Panc1 (cell line): ENCODE measurements at regions not wholly inside any gene's neighbourhood (a gene's known extent, or its start where the extent isn't known, plus 50 kb on each side); places are given as distances from the start of the nearest gene placed in this dataset.

Experiments
- ATAC-seq: fragments of 200-7000 bp; cut with Tn5 transposase; 2 replicates; pipeline ENCODE4 v1.9.1; 2020; ENCODE audit warnings: mild to moderate bottlenecking, moderate library complexity
- BruUV-seq: library from RNA; stranded (reverse); fragments of 400-500 nt; replicated peaks from 2 replicates; lab custom pipeline; 2021; lab: Mats Ljungman, UMichigan
- CTCF ChIA-PET: fragments of 300-600 bp; sonication (Branson Sonifier 250); formaldehyde crosslinking; loops from one replicate; lab custom pipeline; 2022; ENCODE audit warnings: antibody characterized with exemption; lab: Charles Lee
- POLR2A ChIA-PET: fragments of 300-600 bp; sonication (Branson Sonifier 250); formaldehyde crosslinking; loops from one replicate; lab custom pipeline; 2022; ENCODE audit warnings: antibody characterized with exemption; lab: Charles Lee
- DNase-seq: peaks from one replicate; pipeline ENCODE4 v3.0.0-alpha.2; 2010; ENCODE audit warnings: low read depth, low spot score
- H3K27ac ChIP-seq: 2 replicates; pipeline ENCODE4 v1.5.1; 2011; ENCODE audit warnings: mild to moderate bottlenecking, low read length, inconsistent platforms
- H3K27me3 ChIP-seq: fragments of 200-500 bp; sonication (Bioruptor generic); 2 replicates; pipeline ENCODE4 v1.6.0; 2014; ENCODE audit warnings: low read length, inconsistent platforms; ENCODE audit not compliant: control insufficient read depth, insufficient read depth
- H3K36me3 ChIP-seq: fragments of 200-500 bp; sonication (Bioruptor generic); 2 replicates; pipeline ENCODE4 v1.5.1; 2014; ENCODE audit warnings: inconsistent platforms, mild to moderate bottlenecking, low read length, moderate library complexity; ENCODE audit not compliant: control insufficient read depth, insufficient read depth
- H3K4me1 ChIP-seq: 2 replicates; pipeline ENCODE4 v1.5.1; 2011; ENCODE audit warnings: inconsistent platforms, mild to moderate bottlenecking, low read length, moderate library complexity; ENCODE audit not compliant: control insufficient read depth, insufficient read depth
- H3K4me3 ChIP-seq, 2 experiments: 2 replicates each; pipeline ENCODE4 v1.5.1; 2011 to 2012; ENCODE audit warnings: low read depth in 2 of 2, low read length in 2 of 2, mild to moderate bottlenecking in 2 of 2, inconsistent platforms in 1 of 2, moderate library complexity in 1 of 2
- H3K9me3 ChIP-seq: fragments of 200-500 bp; sonication (Bioruptor generic); 2 replicates; pipeline ENCODE4 v1.5.1; 2014; ENCODE audit warnings: low read depth, mild to moderate bottlenecking, inconsistent platforms, low read length, moderate library complexity; ENCODE audit not compliant: control insufficient read depth, insufficient read depth
- CTCF ChIP-seq: fragments of 450-650 bp; IDR thresholded peaks from 2 replicates; pipeline ENCODE4 v1.5.1; 2017; ENCODE audit warnings: mild to moderate bottlenecking
- POLR2AphosphoS5 ChIP-seq: IDR thresholded peaks from 2 replicates; pipeline ENCODE4 v1.6.1; 2012; ENCODE audit warnings: mild to moderate bottlenecking, low read depth, low read length, moderate library complexity
- REST ChIP-seq, 2 experiments: IDR thresholded peaks; 2 replicates each; pipeline ENCODE4 v1.6.1; 2011 to 2012; ENCODE audit warnings: low read depth in 2 of 2, control low read depth in 1 of 2, low read length in 1 of 2, mild to moderate bottlenecking in 1 of 2, moderate library complexity in 1 of 2; ENCODE audit not compliant: insufficient read depth in 1 of 2
- SIN3A ChIP-seq: IDR thresholded peaks from 2 replicates; pipeline ENCODE4 v1.6.1; 2012; ENCODE audit warnings: low read depth, mild to moderate bottlenecking, low read length, moderate library complexity, borderline replicate concordance; ENCODE audit not compliant: insufficient read depth
- TCF7L2 ChIP-seq: IDR thresholded peaks from 2 replicates; pipeline ENCODE4 v1.6.1; 2011; ENCODE audit warnings: mild to moderate bottlenecking, low read depth, low read length, inconsistent platforms
- in situ Hi-C: cut with HindIII; loops from 2 replicates; pipeline ENCODE4 v1.10.0; 2016; ENCODE audit warnings: low sequenced_read_pairs, low pct_unique_long_range_greater_than_20kb
- intact Hi-C: fragments of 100-400 bp; cut with micrococcal nuclease; formaldehyde crosslinking; loops from one replicate; pipeline ENCODE4 v1.10.0; 2022; ENCODE audit not compliant: unreplicated experiment

DNA sequence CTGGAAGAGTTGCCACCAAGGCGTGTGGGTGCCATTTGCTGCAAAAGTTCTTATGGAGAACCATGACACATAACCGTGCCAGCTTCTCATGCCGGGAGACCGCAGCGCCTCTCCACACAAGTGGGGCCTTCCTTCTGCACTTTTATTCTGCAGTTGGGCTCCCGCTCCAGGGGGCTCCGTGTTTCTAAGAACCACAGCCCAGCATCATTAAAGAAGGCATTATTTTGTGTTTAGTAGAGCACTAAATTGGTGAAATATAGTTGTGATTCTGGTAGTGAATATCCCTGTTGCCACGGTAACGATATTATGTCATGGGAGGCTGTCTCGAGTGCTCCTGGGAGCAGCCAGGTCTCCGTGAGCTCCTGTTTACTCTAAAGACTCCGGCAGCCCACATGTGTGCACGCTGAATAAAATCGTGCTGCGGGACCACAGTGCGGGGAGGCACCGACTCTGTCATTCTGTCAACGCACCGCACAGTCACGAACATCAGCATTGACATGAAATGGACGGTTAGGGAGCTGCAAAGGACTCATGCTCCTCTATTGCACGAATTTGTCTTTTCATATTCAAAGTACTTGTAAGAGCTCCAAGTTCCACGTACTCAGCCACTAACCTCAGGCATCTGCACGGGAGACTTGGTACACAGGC lies 68.8 kb upstream of the PITRM1 start (continued):
- TF ChIP-seq POLR2AphosphoS5: no peak

GRCh38 chr10:3239920-3240894 lies 67.6 kb upstream of the PITRM1 start:
- CTCF ChIA-PET: interaction anchor here (0.7 kb wide), 1 partner anchor 1066 kb away, joined by 4 read pairs; no protein-coding TSS in a partner anchor
- H3K4me3 ChIP-seq: no peak overlapping the region
- POLR2A ChIA-PET: no interaction called here
- H3K9me3 ChIP-seq: no peaks in the 10 kb centered on the region
- no TSS peak for BruUV-seq
- H3K36me3 ChIP-seq: no peaks in the 10 kb centered on the region
- no peak for ATAC-seq
- DNase-seq: no peak
- H3K27ac ChIP-seq: peak overlapping the region; percentile 80
- H3K27me3 ChIP-seq: no peaks in the 10 kb centered on the region
- in situ Hi-C loops (no loop called here), intact Hi-C loops (loop anchor here (5.0 kb wide), 1 partner anchor 532 kb away; no protein-coding TSS in a partner anchor)
- H3K4me1 ChIP-seq: peaks cover 8% of the 10 kb centered on the region
- TF ChIP-seq CTCF (no peak; the same call in 1 of the 2 replicates), POLR2AphosphoS5 (no peak), SIN3A (no peak), REST (IDR thresholded peaks at IDR 0.05; ENCODE audit: insufficient read depth in 1 of 2, low read depth in 2 of 2, low read length in 1 of 2) (no peak), TCF7L2 (no peak)

- ChIA-PET POLR2A (no interaction called here), CTCF (no interaction called here)
- TF ChIP-seq TCF7L2 (no peak), CTCF (peak; percentile 84)
- ATAC-seq (peak; percentile 94), DNase-seq (peak; percentile 39)
- H3K9me3 ChIP-seq: no peaks in the 10 kb centered on the region
- no peaks in the 10 kb centered on the region for H3K36me3 ChIP-seq
- intact Hi-C loops (loop anchor here (5.0 kb wide), 1 partner anchor 533 kb away; no protein-coding TSS in a partner anchor), in situ Hi-C loops (no loop called here)
- H3K27ac ChIP-seq: peak overlapping the region; percentile 80; the same call in 1 of the 2 replicates
- H3K4me1 ChIP-seq: peaks cover 8% of the 10 kb centered on the region
- no peaks in the 10 kb centered on the region for H3K27me3 ChIP-seq
- BruUV-seq: no TSS peak
- H3K4me3 ChIP-seq: no peak overlapping the region
Measured at GRCh38 chr10:3239066-3239919, 66.7 kb upstream of the PITRM1 start.
